ENCODE measurements at regions not wholly inside any gene's neighbourhood (a gene's known extent, or its start where the extent isn't known, plus 50 kb on each side); places are given as distances from the start of the nearest gene placed in this dataset.

DNA sequence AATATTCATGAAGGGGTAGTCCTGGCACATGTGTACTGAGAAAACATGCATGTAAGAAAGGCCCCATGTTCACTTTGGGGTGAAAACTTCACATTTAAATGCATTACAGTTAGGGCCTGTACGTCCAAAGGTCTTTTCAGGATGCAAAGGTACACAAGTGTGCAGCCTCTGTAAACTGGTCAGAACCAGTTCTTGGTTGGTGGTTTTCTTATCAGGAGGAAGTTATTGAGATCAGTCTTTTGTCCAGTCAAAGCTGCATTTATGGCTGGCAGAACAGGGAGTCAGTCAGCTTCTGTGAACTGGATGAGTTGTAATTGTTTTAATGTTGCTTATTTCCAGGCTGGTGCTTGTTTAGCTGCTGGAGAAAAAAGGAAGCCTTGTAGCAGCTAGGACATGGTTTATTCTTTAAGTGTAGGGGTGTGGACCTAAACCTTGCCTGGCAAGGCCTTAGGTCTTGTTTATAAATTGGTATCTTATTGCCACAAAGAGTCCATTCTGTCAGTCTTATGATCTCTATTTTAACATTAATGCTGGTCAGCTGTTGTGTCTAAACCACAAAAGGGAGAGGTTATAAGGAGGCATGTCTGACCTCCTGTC, 1906.6 kb upstream of the TENM3 start:
- TF ChIP-seq, protein P1, sequence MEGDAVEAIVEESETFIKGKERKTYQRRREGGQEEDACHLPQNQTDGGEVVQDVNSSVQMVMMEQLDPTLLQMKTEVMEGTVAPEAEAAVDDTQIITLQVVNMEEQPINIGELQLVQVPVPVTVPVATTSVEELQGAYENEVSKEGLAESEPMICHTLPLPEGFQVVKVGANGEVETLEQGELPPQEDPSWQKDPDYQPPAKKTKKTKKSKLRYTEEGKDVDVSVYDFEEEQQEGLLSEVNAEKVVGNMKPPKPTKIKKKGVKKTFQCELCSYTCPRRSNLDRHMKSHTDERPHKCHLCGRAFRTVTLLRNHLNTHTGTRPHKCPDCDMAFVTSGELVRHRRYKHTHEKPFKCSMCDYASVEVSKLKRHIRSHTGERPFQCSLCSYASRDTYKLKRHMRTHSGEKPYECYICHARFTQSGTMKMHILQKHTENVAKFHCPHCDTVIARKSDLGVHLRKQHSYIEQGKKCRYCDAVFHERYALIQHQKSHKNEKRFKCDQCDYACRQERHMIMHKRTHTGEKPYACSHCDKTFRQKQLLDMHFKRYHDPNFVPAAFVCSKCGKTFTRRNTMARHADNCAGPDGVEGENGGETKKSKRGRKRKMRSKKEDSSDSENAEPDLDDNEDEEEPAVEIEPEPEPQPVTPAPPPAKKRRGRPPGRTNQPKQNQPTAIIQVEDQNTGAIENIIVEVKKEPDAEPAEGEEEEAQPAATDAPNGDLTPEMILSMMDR (IDR thresholded peaks at IDR 0.05) = no peak
- TF ChIP-seq POLR2AphosphoS5 (IDR thresholded peaks at IDR 0.05; ENCODE audit: insufficient read depth in 1 of 2, low read depth in 1 of 2) = no peak

Data from vagina (tissue), 2 donors.